GM19397 (cell line): ENCODE measurements at regions not wholly inside any gene's neighbourhood (a gene's known extent, or its start where the extent isn't known, plus 50 kb on each side); places are given as distances from the start of the nearest gene placed in this dataset.

Experiments used
- ATAC-seq: cut with Tn5 transposase; IDR thresholded peaks from one replicate; pipeline ENCODE4 v1.9.1; 2021; ENCODE audit warnings: mild to moderate bottlenecking, moderate library complexity; ENCODE audit not compliant: unreplicated experiment

DNA sequence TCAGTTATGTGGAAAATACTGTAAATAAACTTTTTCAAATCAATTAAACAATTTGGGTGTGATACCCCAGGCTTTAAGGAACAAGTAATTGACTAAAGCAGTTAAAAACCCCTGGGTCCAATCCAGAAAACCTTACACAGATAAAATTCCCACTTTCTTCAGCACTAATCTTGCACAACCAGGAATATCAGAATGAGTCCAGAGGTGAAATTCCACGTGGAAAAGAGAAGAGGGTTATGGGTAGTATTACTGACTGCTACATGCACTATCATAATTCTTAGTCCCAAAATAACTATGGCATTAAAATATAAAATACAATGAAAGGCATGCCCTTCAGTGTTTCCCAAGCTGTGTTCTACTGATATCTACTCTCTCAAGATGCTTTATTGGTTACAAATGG is 135.7 kb upstream of the STEAP4 start:
- no peak for ATAC-seq

DNA sequence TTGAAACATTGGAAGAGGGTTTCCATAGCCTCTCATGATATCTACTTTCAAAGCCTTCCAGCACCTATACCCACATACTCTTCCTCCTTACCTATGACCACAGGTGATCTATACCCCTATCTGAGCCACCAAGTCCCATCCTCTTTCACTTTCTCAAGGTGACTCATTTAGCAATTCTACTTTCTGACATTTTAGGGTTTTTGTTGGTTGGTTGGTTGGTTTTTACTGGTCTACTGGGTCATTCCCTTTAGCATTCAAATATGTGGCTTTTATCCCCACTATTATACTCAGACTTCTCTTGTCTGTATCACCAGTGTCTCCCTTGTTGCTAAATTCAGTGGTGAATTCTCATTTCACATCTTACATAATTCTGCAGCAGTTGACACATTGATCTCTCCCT is 130.4 kb upstream of the STEAP4 start:
- no peak for ATAC-seq

DNA sequence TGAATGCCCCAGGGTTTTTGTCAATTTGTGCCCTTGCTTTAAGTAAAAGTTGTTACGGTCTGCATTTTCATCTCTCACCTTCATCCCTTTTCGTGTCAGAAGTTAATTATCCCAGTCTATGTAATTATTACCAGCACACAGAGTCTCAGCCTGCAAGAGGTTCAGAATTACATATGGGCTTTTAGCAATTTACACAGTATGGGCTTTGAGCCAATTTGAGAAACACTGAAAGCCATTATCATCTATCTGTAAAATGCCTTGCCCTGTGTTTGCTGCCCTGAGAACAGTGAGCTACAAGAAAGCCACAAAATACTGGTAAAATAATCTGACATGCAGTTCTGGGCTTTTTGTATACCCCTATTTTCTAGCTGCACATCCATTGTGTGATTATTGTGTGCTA is 125.6 kb upstream of the STEAP4 start:
- no peak for ATAC-seq

- ATAC-seq = no peak
These were observed 125.2 kb upstream of the STEAP4 start for GRCh38 chr7:88431882-88432281.

GRCh38 chr7:88429382-88429781 is 122.7 kb upstream of the STEAP4 start:
- no peak for ATAC-seq

- ATAC-seq = no peak
These were observed 95.8 kb upstream of the STEAP4 start for GRCh38 chr7:88402529-88402928.

- peak; percentile 43 for ATAC-seq
These were observed 94.4 kb upstream of the STEAP4 start for GRCh38 chr7:88401009-88401623.

- no peak for ATAC-seq
These were observed 93.1 kb upstream of the STEAP4 start for GRCh38 chr7:88399696-88400240.

DNA sequence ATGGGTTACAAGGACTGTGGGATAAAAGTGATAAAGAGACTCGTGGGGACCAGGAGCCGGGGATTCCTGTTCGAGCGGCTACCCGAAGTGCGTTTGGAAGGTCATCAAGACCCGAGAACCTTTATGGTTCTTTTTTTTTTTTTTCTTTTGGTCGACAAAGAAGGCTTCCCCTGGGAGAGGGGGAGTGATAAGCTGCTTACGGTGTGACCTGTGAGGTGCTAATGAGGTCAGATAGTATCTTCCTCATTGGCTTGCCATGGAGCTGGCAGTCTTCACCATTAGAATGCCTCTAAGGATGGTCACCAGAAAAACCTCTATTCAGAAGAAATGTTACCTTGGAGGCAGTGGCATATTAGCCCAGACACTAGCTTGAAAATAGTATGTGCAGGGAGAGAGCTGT is 92.3 kb upstream of the STEAP4 start:
- ATAC-seq = no peak

DNA sequence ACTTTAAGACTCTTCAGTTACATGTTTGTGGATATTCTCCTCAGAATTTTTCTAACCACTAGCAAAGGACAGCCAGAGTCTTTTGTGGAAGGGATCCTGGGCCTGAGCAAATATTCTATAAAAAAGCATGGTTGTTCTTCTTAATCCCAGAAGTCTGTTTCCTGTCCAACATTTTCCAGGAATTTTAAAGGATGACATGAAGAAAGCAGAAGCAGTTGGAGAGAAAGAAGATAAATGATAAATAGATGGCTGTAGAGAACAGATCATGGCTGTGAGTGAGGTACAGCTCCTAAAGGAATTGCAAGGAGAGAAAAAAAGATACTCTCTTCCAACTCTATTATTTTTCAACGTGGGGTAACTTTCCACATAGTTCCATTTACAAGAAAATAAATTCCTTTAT is 91.8 kb upstream of the STEAP4 start:
- no peak for ATAC-seq

GRCh38 chr7:88396948-88397322 is 90.2 kb upstream of the STEAP4 start:
- peak; percentile 38 for ATAC-seq

DNA sequence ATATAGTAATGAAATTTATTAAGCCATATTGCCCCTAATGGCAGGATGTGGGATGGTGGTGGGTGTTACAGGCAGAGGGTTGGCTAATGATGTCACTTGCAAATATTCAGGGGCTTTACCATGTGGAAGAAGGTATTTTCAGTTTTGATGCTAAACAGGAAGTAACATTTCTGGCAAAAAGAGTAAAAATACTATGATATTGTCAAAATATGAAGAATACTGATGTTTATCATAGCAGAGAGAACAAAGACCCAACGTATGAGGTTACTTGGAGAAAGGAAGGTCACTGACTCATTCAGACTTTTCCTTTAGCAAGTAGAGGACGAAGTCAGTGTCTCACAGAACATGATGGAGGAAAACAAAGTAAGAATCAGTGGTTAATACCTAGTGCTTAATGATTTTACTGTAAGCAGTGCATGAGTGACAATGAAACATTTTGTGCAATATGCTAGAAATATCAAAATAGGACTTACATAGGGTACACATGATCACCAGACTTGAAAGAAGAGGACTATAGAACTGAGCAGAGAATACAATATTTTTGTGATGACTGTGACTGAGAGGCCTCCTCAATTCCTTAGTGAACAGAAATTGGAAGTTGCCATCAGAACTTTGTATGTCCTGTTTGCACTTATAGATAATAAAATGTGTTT is 89.7 kb upstream of the STEAP4 start:
- ATAC-seq = peak; percentile 62

- no peak for ATAC-seq
These were observed 89.0 kb upstream of the STEAP4 start for GRCh38 chr7:88395715-88396114.

DNA sequence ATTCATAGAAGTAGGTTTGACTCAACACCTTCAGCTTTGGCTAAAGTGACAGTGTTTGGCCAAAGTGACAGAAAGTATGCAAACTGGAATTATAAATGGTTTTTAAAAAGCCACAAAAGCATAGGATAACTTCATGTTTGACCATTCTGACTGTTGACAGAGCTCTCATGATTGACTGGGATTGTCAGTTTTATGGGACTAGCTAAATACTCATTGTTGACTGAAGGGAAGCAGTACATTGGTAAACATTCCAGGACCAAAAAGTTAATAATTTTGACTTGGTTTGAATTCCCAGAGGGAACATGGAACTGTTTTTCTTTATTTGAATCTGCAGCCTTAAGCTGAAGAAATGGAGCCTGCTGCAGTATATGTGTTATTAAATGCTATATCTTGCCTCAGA is 84.6 kb upstream of the STEAP4 start:
- ATAC-seq = no peak

GRCh38 chr7:88387368-88387767 is 80.7 kb upstream of the STEAP4 start:
- ATAC-seq = no peak

DNA sequence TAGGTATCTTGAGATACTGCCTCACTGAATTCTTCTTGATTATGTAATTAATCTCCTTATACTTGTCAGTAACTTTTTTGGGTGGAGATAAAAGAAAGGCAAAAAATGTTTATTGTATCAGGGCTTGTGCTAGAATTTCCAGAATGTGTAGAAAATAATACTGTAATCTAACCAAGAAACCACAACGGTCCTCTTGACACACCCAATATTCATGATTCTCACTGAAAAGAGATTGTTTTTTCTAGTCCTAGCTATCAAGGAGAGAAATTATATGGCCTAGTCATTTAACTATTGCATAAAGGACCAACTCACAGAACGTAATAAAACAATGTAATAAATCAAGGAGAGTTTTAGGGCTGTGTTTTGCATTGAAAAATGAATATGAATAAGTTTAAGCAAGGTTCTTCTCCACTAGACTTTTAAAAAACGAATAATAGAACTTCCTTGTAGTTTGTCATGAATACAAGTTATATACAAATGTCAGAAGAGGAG is 80.0 kb upstream of the STEAP4 start:
- ATAC-seq = no peak

GRCh38 chr7:88377434-88377833 is 70.7 kb upstream of the STEAP4 start:
- ATAC-seq = no peak

DNA sequence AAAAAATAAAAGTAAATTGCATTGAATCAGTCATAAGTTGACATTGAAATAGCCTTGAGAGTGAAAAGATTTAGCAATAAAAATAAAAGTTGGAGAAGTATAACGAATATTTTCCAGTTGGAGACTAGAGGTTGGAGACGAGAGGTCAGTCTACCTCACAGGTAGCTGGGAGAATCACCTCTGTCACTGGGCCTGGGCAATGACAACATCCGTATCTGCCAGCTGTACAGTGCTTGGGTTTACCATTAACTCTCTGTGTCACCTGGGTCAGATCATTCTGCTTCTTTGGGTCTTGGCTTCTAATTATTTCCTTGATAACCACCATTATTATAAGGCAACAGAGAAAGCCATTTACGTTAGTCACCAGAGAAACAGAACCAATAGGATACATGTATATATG is 62.0 kb upstream of the STEAP4 start:
- no peak for ATAC-seq

DNA sequence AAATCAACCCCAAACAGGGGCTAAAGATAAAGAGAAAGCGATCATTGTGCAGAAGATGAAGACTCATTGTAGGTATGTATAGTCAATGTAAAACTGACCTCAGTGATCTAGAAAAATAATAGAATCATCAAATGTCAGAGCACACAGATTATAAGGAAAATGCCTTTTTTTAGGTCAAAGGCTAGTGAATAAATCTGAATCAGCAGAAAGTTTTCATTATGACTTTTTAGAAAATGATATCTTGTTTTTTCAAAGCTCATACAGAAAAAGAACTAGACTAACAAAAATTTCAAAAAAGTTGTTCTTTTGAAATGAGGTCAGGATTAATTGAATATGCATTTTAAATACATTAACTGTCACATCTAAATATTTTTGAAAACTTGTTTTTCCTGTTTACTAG is 60.2 kb upstream of the STEAP4 start:
- ATAC-seq = no peak

GRCh38 chr7:88363869-88364268 is 57.2 kb upstream of the STEAP4 start:
- ATAC-seq = no peak

- ATAC-seq = no peak
These were observed 56.6 kb upstream of the STEAP4 start for GRCh38 chr7:88363249-88363648.

- no peak for ATAC-seq
These were observed 54.7 kb upstream of the STEAP4 start for GRCh38 chr7:88361357-88361756.

DNA sequence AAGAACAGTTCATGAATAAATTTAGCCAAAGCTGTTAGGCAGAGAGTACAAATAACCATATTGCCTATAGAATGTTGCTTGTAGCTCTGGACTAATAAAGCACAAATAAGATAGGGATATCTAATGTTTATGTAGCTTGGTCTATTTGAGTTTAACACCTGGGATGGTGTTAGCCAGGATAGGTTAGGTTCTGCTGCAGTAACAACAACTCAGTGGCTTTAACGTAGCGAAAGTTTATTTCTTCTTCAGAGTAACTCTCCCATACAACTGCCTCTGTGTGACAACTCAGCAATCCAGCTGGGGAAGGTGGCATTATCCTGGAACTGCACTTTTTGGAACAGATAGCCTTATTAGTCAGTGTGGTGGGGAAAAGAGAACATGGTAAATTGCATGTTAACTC is 52.2 kb upstream of the STEAP4 start:
- no peak for ATAC-seq
